Putamen (tissue), 1 donor: ENCODE measurements at regions not wholly inside any gene's neighbourhood (a gene's known extent, or its start where the extent isn't known, plus 50 kb on each side); places are given as distances from the start of the nearest gene placed in this dataset.

Experiments used
- DNase-seq: peaks from one replicate; pipeline ENCODE4 v3.0.0-alpha.2; 2016; ENCODE audit warnings: low spot score

- DNase-seq, result no peak
These were observed 421.4 kb upstream of the B3GALT2 start for GRCh38 chr1:193607787-193608186.

GRCh38 chr1:193606035-193606434 lies 419.6 kb upstream of the B3GALT2 start:
- no peak for DNase-seq

GRCh38 chr1:193602705-193603104 lies 416.3 kb upstream of the B3GALT2 start:
- no peak for DNase-seq

- DNase-seq, result no peak
These were observed 406.9 kb upstream of the B3GALT2 start for GRCh38 chr1:193593147-193593885.

- no peak for DNase-seq
These were observed 405.9 kb upstream of the B3GALT2 start for GRCh38 chr1:193592317-193592716.

- no peak for DNase-seq
These were observed 403.7 kb upstream of the B3GALT2 start for GRCh38 chr1:193590102-193590501.

- DNase-seq, result no peak
These were observed 403.2 kb upstream of the B3GALT2 start for GRCh38 chr1:193589597-193590040.

- no peak for DNase-seq
These were observed 402.1 kb upstream of the B3GALT2 start for GRCh38 chr1:193588311-193589082.

- no peak for DNase-seq
These were observed 398.4 kb upstream of the B3GALT2 start for GRCh38 chr1:193584731-193585239.

- no peak for DNase-seq
These were observed 394.9 kb upstream of the B3GALT2 start for GRCh38 chr1:193581341-193581740.

- no peak for DNase-seq
These were observed 394.0 kb upstream of the B3GALT2 start for GRCh38 chr1:193580419-193580818.

GRCh38 chr1:193579323-193579722 lies 392.9 kb upstream of the B3GALT2 start:
- DNase-seq, result no peak

- no peak for DNase-seq
These were observed 388.5 kb upstream of the B3GALT2 start for GRCh38 chr1:193574913-193575312.

GRCh38 chr1:193569983-193570269 lies 383.5 kb upstream of the B3GALT2 start:
- no peak for DNase-seq

GRCh38 chr1:193569096-193569982 lies 382.9 kb upstream of the B3GALT2 start:
- no peak for DNase-seq

- no peak for DNase-seq
These were observed 382.1 kb upstream of the B3GALT2 start for GRCh38 chr1:193568512-193568911.

GRCh38 chr1:193567937-193568336 lies 381.5 kb upstream of the B3GALT2 start:
- DNase-seq, result no peak

GRCh38 chr1:193566735-193567134 lies 380.3 kb upstream of the B3GALT2 start:
- DNase-seq, result no peak

- DNase-seq, result no peak
These were observed 379.7 kb upstream of the B3GALT2 start for GRCh38 chr1:193565971-193566577.

- no peak for DNase-seq
These were observed 375.7 kb upstream of the B3GALT2 start for GRCh38 chr1:193562121-193562520.

GRCh38 chr1:193558491-193559028 lies 372.1 kb upstream of the B3GALT2 start:
- DNase-seq, result no peak
